K562 (cell line): ENCODE measurements at regions not wholly inside any gene's neighbourhood (a gene's known extent, or its start where the extent isn't known, plus 50 kb on each side); places are given as distances from the start of the nearest gene placed in this dataset.

Experiments used
- ATAC-seq: fragments of 200-7000 bp; cut with Tn5 transposase; 3 replicates; pipeline ENCODE4 v1.9.1; 2020; ENCODE audit warnings: moderate library complexity
- BruUV-seq: library from RNA; stranded (reverse); fragments of 400-500 nt; replicated peaks from 2 replicates; lab custom pipeline; 2021; lab: Mats Ljungman, UMichigan
- CTCF ChIA-PET: fragments of 300-600 bp; formaldehyde crosslinking; extraction: SDS; loops from one replicate; lab custom pipeline; 2021; ENCODE audit warnings: low intra/inter-chr PET ratio; lab: Yijun Ruan, JAX
- POLR2A ChIA-PET: fragments of 300-600, 350-650 bp; sonication (Branson Sonifier 250); formaldehyde crosslinking; extraction: SDS; loops from one replicate; lab custom pipeline; 2021; ENCODE audit warnings: antibody characterized with exemption, inconsistent platforms; lab: Yijun Ruan, JAX
- DNase-seq, 4 experiments: peaks; one replicate each; pipeline versions ENCODE4 v3.0.0 to v3.0.0-alpha.2; 2011 to 2018; ENCODE audit warnings: low spot score in 3 of 4, mixed read lengths in 3 of 4; ENCODE audit errors: extremely low read depth in 1 of 4
- FAIRE-seq: peaks from 2 replicates; lab custom pipeline; 2011; peaks lifted over from hg19 to GRCh38; lab: Jason Lieb, UNC
- H2AFZ ChIP-seq: 2 replicates; pipeline ENCODE4 v1.6.0; 2011; ENCODE audit warnings: low read depth, low read length, control low read depth, inconsistent platforms
- H3K27ac ChIP-seq: fragments of 200-600 bp; 3 replicates; pipeline ENCODE4 v1.8.0; 2011; ENCODE audit warnings: low read depth, mild to moderate bottlenecking, control low read depth, inconsistent platforms, low read length, moderate library complexity, mixed read lengths; ENCODE audit errors: extremely low read depth
- H3K27me3 ChIP-seq, 2 experiments: fragments of 300-600 bp in 1 of 2; 2 replicates in 1 of 2; 3 replicates in 1 of 2; pipeline versions ENCODE4 v1.6.0 to v1.8.0; 2011; ENCODE audit warnings: inconsistent platforms in 2 of 2, low read length in 2 of 2, mild to moderate bottlenecking in 1 of 2, mixed read lengths in 1 of 2, moderate library complexity in 1 of 2; ENCODE audit not compliant: control insufficient read depth in 2 of 2, insufficient read depth in 2 of 2
- H3K36me3 ChIP-seq: fragments of 300-600 bp; 3 replicates; pipeline ENCODE4 v1.8.0; 2011; ENCODE audit warnings: mild to moderate bottlenecking, low read length, inconsistent platforms; ENCODE audit not compliant: control insufficient read depth, insufficient read depth
- H3K4me1 ChIP-seq, 2 experiments: fragments of 200-600 bp in 1 of 2; replicated peaks in 1 of 2; 2 replicates in 1 of 2; 3 replicates in 1 of 2; pipeline versions ENCODE4 v1.5.1 to v1.8.0; 2011; ENCODE audit warnings: inconsistent platforms in 2 of 2, low read length in 2 of 2, mild to moderate bottlenecking in 1 of 2, mixed read lengths in 1 of 2, moderate library complexity in 1 of 2; ENCODE audit not compliant: control insufficient read depth in 2 of 2, insufficient read depth in 2 of 2
- H3K4me2 ChIP-seq: 2 replicates; pipeline ENCODE4 v1.6.1; 2011; ENCODE audit warnings: low read length, control low read depth, inconsistent platforms, mixed read lengths; ENCODE audit not compliant: insufficient read depth
- H3K4me3 ChIP-seq: fragments of 200-600 bp; sonication (generic), shearing (Covaris generic); 2 replicates; pipeline ENCODE4 v1.5.1; 2016; ENCODE audit warnings: control low read depth, inconsistent platforms
- H3K79me2 ChIP-seq: fragments of 200-600 bp; 3 replicates; pipeline ENCODE4 v1.8.0; 2011; ENCODE audit warnings: low read length, inconsistent platforms; ENCODE audit not compliant: control insufficient read depth, insufficient read depth
- H3K9ac ChIP-seq, 2 experiments: 2 replicates each; pipeline versions ENCODE4 v1.6.0 to v1.6.1; 2011; ENCODE audit warnings: low read depth in 2 of 2, low read length in 2 of 2, control low read depth in 1 of 2, inconsistent platforms in 1 of 2, mild to moderate bottlenecking in 1 of 2, mixed read lengths in 1 of 2; ENCODE audit not compliant: insufficient read depth in 1 of 2
- H3K9me1 ChIP-seq: one replicate; pipeline ENCODE4 v1.6.0; 2011; ENCODE audit warnings: inconsistent platforms, mild to moderate bottlenecking, low read length, moderate library complexity; ENCODE audit not compliant: control insufficient read depth, insufficient read depth
- H3K9me3 ChIP-seq: replicated peaks from 2 replicates; pipeline ENCODE4 v1.5.1; 2011; ENCODE audit warnings: low read depth, low read length, inconsistent platforms; ENCODE audit not compliant: control insufficient read depth, insufficient read depth
- H4K20me1 ChIP-seq: replicated peaks from 2 replicates; pipeline ENCODE4 v1.6.1; 2011; ENCODE audit warnings: low read length, inconsistent platforms, mixed read lengths; ENCODE audit not compliant: control insufficient read depth, insufficient read depth
- BRF1 ChIP-seq: IDR thresholded peaks from 3 replicates; pipeline ENCODE4 v1.6.1; 2011; ENCODE audit warnings: borderline replicate concordance, mild to moderate bottlenecking; ENCODE audit not compliant: insufficient read length; ENCODE audit errors: extremely low read depth
- IFI16 ChIP-seq: fragments of 250-450 bp; sonication (Bioruptor Pico); IDR thresholded peaks from 2 replicates; pipeline ENCODE4 v2.1.2; 2022; ENCODE audit warnings: mild to moderate bottlenecking, inconsistent platforms
- JUN ChIP-seq, 2 experiments: sonication (generic) in 1 of 2; formaldehyde crosslinking in 1 of 2; IDR thresholded peaks; 2 replicates each; pipeline versions ENCODE4 v1.6.1 to v1.8.0; 2012 to 2022; ENCODE audit warnings: borderline replicate concordance in 2 of 2, mild to moderate bottlenecking in 2 of 2, improper control_type of control experiment in 1 of 2, low read depth in 1 of 2, low read length in 1 of 2, missing genetic modification reagents in 1 of 2
- MNT ChIP-seq, 2 experiments: fragments of 450-650 bp; conservative IDR thresholded peaks; 2 replicates each; pipeline ENCODE4 v1.6.1; 2017; ENCODE audit warnings: mild to moderate bottlenecking in 2 of 2, moderate library complexity in 2 of 2
- RFX1 ChIP-seq: fragments of 450-650 bp; IDR thresholded peaks from 2 replicates; pipeline ENCODE4 v1.6.1; 2016; ENCODE audit warnings: mild to moderate bottlenecking, moderate library complexity
- SPI1 ChIP-seq: IDR thresholded peaks from 2 replicates; pipeline ENCODE4 v1.6.1; 2011; ENCODE audit warnings: low read depth, low read length, control low read depth, borderline replicate concordance
- ZNF263 ChIP-seq: sonication (generic); formaldehyde crosslinking; IDR thresholded peaks from 2 replicates; pipeline ENCODE4 v1.8.0; 2022; ENCODE audit warnings: mild to moderate bottlenecking, missing genetic modification reagents, borderline replicate concordance
- ZNF449 ChIP-seq: fragments of 250-450 bp; sonication (Bioruptor Pico); IDR thresholded peaks from 2 replicates; pipeline ENCODE4 v1.8.0; 2022; ENCODE audit warnings: moderate library complexity, mild to moderate bottlenecking, inconsistent platforms
- ZNF695 ChIP-seq: fragments of 450-650 bp; formaldehyde crosslinking; IDR thresholded peaks from 2 replicates; pipeline ENCODE4 v1.4.0; 2020; ENCODE audit warnings: mild to moderate bottlenecking, moderate library complexity
- WGBS: fragments of 100-300 bp; shearing (Covaris generic); methylation state at CpG from one replicate; pipeline ENCODE4 v1.1.6; 2016; ENCODE audit warnings: low coverage, mixed read lengths; ENCODE audit not compliant: insufficient coverage; ENCODE audit errors: missing lambda C conversion rate; 5-methylcytosine and 5-hydroxymethylcytosine counted together
- in situ Hi-C: fragments of 300-500 bp; cut with MboI; formaldehyde crosslinking; loops from 4 replicates; pipeline ENCODE4 v1.15.0; 2018; ENCODE audit warnings: inconsistent platforms, mixed read lengths
- intact Hi-C: fragments of 100-400 bp; cut with micrococcal nuclease; formaldehyde crosslinking; loops from 2 replicates; pipeline ENCODE4 v1.14.2; 2022

- POLR2A ChIA-PET = no interaction called here
- no peak overlapping the region for H3K4me3 ChIP-seq
- H3K4me2 ChIP-seq = no peak overlapping the region
- H2AFZ ChIP-seq = no peak overlapping the region
- no peaks in the 10 kb centered on the region for H3K4me1 ChIP-seq
- BruUV-seq = no TSS peak
- H3K9ac ChIP-seq = no peak overlapping the region
- FAIRE-seq (no peak), ATAC-seq (no peak), DNase-seq (no peak)
- H3K27me3 ChIP-seq = no peaks in the 10 kb centered on the region
- CTCF ChIA-PET = no interaction called here
- no peaks in the 10 kb centered on the region for H3K9me1 ChIP-seq
- TF ChIP-seq SPI1 = peak; percentile 54; the same call in 1 of the 2 replicates
- TF ChIP-seq ZNF449 (CRISPR knock-in tag) = no peak
- no peaks in the 10 kb centered on the region for H3K9me3 ChIP-seq
- H3K27ac ChIP-seq = no peak overlapping the region
- WGBS = 0% methylated on average over 2 of the region's 2 CpGs
- H4K20me1 ChIP-seq = no peaks in the 10 kb centered on the region
- H3K79me2 ChIP-seq = no peaks in the 10 kb centered on the region
- in situ Hi-C loops = no loop called here
- H3K36me3 ChIP-seq = no peaks in the 10 kb centered on the region
- intact Hi-C loops = no loop called here
Observed at GRCh38 chr2:117738991-117739839, 75.3 kb upstream of the DDX18 start.

- no TSS peak for BruUV-seq
- no peak for ATAC-seq
- 5% methylated on average over 5 of the region's 5 CpGs for WGBS
- H4K20me1 ChIP-seq = no peaks in the 10 kb centered on the region
- DNase-seq = no peak
- H3K9me1 ChIP-seq = no peaks in the 10 kb centered on the region
- FAIRE-seq = no peak
- TF ChIP-seq JUN (IDR thresholded peaks at IDR 0.05; ENCODE audit: borderline replicate concordance, low read depth, low read length) = no peak
- no peak for TF ChIP-seq JUN (CRISPR knock-in tag; IDR thresholded peaks at IDR 0.05; ENCODE audit: borderline replicate concordance)
- TF ChIP-seq MNT (conservative IDR thresholded peaks at IDR 0.05) = no peak
- no peak for TF ChIP-seq BRF1
- TF ChIP-seq ZNF263 (CRISPR knock-in tag) = no peak
- TF ChIP-seq IFI16 (CRISPR knock-in tag) = no peak
- TF ChIP-seq ZNF695 (CRISPR knock-in tag) = no peak
- no peak for TF ChIP-seq RFX1
- TF ChIP-seq, all 486 proteins: peak for 0
- ChIA-PET POLR2A (no interaction called here), CTCF (no interaction called here)
- H3K27me3 ChIP-seq = no peaks in the 10 kb centered on the region
- H3K4me3 ChIP-seq = no peak overlapping the region
- no peaks in the 10 kb centered on the region for H3K9me3 ChIP-seq
- H3K9ac ChIP-seq = no peak overlapping the region
- no peak overlapping the region for H3K27ac ChIP-seq
- no peak overlapping the region for H2AFZ ChIP-seq
- no peaks in the 10 kb centered on the region for H3K79me2 ChIP-seq
- in situ Hi-C loops = no loop called here
- H3K4me2 ChIP-seq = no peak overlapping the region
- H3K36me3 ChIP-seq = no peaks in the 10 kb centered on the region
- intact Hi-C loops = no loop called here
- no peaks in the 10 kb centered on the region for H3K4me1 ChIP-seq
Observed at GRCh38 chr2:117745537-117745936, 69.0 kb upstream of the DDX18 start.
